ENCODE measurements at regions not wholly inside any gene's neighbourhood (a gene's known extent, or its start where the extent isn't known, plus 50 kb on each side); places are given as distances from the start of the nearest gene placed in this dataset.
"Not testable (repeated sequence)": the region's sequence is repeated elsewhere in the genome, so short reads cannot be mapped to it uniquely, and the experiment has no call there.

DNA sequence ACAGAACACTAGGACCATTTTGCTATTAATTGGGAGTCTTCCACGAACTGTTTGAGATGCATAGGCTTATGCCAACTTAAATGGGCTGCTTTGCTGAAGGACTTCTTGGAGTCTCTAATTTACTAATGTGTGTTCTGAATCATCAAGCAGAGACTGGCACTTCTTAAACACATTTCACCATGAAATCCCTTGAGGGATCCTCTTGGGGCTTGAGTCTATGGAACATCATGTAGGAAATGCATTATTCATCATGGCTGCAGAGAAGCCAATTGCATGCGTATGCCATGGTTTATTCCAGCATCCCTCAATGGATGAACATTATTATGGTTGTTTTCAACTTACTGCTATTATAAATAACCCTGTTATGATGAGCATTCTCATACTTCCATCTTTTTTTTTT lies 73.4 kb downstream of the FGD2 start:
- no peak for DNase-seq (ENCODE audit: low read depth)

DNA sequence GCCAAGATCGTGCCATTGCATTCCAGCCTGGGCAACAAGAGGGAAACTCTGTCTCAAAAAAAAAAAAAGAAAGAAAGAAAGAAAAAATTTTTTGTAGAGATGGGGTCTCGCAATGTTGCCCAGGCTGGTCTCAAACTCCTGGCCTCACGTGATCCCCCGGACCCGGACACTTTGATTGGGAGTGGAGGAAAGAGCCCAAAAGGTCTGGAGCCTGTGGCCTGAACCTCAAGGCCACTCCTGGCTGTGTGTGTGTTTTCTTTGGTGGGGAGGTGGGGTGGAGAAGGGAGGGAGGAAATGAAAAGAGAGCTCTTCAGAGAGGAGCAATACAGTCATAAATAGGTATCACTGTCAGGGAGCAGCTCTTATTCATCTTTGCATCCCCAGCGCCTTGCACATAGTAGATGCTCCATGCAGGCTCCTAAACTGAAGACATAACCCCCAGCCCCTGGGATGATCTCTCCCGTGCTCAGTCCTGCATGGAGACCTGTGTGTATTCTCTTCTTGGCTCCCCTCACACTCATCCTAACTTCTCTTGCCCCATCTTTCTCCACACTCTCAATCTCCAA lies 75.7 kb downstream of the FGD2 start:
- no peak for DNase-seq (ENCODE audit: low read depth)

DNA sequence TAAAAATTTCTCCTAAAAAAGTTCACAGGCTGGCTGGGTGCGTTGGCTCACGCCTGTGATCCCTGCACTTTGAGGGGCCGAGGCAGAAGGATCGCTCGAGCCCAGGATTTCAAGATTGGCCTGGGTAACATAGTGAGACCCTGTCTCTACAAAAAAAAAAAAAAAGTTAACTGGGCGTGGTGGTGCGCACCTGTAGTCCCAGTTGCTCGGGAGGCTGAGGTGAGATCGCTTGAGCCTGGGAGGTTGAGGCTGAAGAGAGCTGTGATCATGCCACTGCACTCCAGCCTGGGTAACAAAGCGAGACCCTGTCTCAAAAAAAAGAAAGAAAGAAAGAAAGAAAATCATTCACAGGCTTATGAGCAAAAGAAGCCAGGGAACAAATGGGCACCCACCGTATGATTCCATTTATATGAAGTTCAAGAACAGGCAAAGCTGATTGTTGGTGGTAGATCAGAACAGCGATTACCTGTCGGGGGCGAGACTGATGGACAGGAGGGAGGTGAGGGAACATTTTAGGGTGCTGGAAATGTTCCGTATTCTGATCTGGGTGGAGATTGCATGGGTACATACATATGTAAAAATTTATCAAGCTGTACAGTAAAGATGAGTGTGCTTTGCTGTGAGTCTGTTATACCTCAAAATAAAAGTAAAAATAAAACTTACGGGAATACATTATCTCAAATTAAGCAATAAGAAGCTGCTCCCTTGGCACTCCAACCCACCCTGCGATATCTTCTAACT lies 77.1 kb downstream of the FGD2 start:
- DNase-seq (ENCODE audit: low read depth): no peak

DNA sequence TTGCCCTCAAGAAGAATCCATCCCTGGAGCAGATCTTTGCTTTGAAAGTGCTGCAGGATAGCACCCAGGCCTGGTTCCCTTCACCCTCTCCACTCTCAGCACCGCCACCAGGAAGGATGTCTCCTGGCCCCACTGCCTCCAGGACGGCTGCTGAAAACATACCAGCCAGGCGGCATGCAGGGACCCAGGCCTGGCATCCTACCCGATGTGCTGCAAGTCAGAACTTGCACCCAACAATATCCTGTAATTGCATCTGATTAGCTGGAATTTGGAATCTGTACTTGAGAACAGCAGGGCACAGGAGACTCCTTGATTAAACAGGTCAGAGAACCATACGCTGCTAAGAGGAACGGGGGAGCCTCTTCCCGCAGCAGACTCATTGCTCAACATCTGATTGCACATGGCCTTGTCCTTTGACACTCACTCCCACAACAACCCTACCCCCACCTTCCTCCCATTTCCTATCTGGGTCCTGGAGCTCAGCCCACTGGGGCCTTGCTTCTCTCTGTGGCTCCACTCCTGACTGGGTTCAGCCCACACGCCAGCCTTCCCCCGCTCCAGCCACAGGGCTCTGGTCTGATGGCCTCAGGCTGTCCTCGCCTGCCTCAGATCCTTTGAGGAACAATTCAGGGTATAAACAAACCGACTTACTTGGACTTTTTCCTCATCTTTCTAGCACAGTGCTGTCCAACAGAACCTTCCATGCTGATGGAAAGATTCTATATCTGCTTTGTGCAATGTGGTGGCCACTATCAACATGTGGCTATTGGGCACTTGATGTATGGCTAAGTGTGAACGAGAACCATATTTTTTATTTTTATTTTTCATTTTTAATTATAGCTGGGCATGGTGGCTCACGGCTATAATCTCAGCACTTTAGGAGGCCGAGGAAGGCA lies 78.0 kb downstream of the FGD2 start:
- peak; percentile 86 for DNase-seq (ENCODE audit: low read depth)

DNA sequence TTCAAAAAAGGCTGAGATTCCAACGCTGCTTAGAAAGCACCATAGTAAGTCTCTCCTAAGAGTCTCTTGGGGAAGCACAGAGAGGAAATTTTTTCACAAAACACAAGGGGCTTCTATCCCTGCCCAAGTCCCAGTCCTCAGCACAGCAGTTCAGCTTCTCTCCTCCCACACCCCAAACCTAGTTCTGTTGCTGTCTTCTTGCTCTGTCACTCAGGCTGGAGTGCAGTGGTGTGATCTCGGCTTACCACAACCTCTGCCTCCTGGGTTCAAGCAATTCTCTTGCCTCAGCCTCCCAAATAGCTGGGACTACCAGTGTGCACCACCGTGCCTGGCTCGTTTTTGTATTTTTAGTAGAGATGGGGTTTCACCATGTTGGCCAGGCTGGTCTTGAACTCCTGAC lies 79.2 kb downstream of the FGD2 start:
- DNase-seq (ENCODE audit: low read depth): not testable (repeated sequence)

DNA sequence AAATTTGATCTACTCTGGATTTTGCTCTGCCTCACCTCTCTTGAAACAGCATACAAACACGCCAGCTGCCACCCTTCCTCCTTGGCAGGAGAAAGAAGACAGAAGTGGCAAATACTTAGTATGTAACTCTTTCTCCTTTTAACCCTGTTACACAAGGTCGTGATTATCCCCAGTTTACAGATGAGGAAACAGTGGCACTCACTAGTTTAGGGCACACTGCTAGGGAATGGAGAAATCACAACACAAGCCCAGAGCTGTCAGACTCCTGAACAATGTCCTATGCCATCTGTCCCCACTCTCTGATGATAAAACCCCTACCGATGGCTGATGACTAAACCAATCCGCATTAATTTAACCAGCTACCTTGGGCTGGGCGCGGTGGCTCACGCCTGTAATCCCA lies 79.7 kb downstream of the FGD2 start:
- no peak for DNase-seq (ENCODE audit: low read depth)

DNA sequence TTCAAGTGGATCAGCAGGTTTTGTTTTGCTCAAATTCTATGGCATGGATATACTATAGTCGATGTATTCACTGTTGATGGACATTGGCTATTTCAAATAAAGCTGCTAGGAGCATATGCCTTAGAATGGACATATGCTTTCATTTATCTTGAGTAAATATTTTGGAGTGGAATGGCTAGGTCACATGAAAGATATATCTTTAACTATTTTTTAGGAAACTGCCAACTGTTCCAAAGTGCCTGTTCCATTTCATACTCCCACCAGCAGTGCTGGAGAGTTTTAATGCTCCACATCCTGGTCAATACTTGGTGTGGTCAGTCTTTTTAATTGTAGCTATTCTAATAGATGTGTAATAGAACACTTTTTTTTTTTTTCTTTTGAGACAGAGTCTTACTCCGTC lies 81.1 kb upstream of the PIM1 start:
- no peak for DNase-seq (ENCODE audit: low read depth)

DNA sequence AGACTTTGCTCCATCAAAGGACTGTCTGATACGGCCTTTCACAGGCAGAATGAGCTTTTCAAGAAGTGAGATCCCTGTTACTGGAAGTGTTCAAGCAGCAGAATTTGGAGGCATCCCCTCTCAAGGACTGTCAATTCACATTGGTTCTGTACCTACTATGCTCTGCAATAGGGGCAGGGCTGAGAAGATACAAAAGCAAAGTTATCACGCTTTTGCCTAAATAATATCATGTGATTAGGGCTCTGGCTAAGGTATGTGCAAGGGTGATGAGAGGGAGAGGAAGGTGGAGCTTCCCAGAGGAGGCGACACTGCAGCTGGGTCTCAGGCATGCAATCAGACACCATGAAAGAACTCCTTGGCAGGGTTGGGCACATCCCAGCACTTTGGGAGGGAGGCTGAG lies 80.2 kb upstream of the PIM1 start:
- DNase-seq (ENCODE audit: low read depth): no peak

DNA sequence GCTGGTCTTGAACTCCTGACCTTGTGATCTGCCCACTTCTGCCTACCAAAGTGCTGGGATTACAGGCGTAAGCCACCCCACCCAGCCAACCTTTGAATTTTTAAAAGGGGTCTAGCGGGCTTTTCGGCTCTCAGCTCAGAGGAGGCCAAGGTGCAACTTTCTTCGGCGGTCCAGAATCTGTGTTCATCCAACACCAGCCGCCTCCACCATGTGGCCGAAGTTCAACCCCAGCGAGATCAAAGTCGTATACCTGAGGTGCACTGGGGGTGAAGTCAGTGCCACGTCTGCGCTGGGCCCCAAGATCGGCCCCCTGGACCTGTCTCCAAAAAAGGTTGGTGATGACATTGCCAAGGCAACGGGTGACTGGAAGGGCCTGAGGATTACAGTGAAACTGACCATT lies 78.8 kb upstream of the PIM1 start:
- DNase-seq (ENCODE audit: low read depth): not testable (repeated sequence)

DNA sequence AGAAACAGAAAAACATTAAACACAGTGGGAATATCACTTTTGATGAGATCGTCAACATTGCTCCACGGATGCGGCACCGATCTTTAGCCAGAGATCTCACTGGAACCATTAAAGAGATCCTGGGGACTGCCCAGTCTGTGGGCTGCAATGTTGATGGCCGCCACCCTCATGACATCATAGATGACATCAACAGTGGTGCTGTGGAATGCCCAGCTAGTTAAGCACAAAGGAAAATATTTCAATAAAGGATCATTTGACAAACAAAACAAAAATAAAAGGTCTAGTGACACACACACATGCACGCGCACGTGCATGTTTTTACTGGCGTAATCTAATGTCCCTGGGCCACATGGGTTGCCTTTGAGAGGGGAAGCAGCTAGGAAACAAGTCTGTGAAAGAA lies 78.4 kb upstream of the PIM1 start:
- DNase-seq (ENCODE audit: low read depth): not testable (repeated sequence)

DNA sequence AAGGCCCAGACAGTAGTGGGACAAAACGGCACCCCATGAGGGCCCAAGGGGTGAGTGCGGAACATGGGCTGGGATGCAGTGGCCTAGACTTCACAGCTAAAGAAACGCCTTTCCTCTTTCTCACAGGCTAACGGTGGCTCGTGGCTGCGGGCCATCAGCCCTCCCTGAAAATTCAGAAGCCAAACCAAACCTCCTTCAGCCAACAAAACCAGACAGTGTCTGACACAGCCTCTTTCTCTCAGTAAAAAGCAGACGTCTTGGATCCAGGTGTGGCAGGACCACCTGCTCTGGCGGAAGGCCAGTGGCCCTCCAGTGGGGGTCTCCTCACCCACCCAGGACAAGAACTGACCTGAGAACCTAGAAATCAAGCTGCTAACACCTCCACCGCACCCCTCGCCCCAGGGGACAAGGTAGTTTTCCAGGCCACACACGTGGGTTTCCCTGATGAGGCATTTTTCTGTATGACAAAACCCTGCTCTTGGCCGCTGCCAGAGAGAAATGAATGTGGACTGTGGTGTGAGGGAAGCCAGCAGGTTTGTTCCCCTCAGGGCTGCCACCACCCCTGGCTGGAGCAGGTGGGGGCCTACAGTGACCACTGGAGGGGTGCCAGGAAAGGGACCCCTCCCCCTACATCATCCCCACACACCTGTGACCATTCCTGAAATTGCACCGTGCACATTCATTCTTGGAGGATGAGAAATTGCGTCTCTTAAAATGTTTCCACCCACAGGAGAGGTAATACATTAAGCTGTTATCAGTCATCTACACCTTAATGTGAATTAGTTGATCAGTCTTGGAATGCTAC lies 76.8 kb upstream of the PIM1 start:
- DNase-seq (ENCODE audit: low read depth): no peak

DNA sequence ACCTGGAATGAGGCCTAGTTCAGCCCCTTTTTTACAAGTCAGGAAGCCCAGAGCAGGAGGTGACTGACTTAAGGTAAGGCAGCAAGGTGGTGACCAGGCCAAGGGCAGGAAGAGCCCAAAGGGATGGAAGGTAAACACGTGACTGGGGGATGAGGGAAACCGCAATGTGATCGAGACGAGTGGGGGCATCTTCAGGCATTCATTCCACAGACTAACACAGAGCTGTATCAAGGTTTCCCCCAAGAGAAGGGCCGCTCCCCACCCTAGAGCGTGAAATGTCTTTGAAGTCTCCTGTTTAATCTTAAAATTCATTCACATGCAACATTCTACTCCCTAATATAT lies 76.3 kb upstream of the PIM1 start:
- DNase-seq (ENCODE audit: low read depth): no peak

DNA sequence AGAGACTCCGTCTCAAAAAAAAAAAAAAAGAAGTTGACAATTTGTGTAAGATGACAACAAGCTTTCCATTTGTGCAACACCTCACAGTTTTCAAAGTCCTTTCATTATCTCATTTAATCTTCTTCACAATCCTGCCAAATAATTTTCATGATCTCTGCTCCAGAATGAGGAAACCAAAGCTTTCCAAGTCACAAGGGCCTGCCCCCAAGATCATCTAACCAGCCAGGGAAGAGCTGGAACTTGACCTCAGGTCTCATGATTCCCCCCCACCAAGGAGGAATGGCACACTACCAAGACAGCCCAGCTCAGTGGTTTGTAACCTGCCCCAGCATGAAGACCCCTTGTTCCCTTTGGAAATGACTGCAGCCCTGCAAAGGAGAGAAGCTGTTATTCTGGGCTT lies 74.0 kb upstream of the PIM1 start:
- no peak for DNase-seq (ENCODE audit: low read depth)

DNA sequence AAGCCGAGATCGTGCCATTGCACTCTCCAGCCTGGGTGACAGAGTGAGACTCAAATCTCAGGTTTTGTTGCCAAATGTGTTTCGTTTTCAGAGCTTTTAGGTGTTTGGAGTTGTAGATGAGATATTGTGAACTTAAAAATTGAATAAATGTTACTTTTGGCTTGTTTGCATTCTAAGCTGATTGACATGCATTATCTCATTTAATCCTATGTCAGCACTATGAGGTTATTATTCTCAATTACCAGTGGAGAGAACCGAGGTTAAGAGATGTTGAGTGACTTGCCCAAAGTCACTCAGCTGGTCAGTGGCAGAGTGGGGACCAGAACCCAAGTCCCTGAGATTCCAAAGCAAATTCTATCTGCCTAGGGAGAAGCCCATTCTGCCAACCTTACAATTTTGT lies 72.6 kb upstream of the PIM1 start:
- DNase-seq (ENCODE audit: low read depth): no peak

DNA sequence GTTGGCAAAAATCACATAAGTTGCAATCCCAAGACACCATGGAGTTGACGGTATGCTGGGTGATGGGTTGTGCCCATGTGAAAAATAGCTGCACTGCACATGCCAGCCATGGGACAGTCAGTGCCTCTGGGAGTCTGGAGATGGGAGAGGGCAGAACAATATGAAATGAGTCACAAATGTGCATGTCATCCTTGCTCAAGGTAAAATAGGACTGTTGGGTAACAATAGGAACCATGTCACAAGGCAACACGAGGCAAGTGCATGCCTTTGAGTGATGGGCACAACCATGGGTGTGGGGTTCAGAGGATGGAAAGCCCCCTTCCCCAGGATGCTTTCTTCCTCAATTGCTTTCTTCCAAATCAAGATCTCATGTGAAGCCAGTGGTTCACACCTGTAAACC lies 70.5 kb upstream of the PIM1 start:
- DNase-seq (ENCODE audit: low read depth): no peak

DNA sequence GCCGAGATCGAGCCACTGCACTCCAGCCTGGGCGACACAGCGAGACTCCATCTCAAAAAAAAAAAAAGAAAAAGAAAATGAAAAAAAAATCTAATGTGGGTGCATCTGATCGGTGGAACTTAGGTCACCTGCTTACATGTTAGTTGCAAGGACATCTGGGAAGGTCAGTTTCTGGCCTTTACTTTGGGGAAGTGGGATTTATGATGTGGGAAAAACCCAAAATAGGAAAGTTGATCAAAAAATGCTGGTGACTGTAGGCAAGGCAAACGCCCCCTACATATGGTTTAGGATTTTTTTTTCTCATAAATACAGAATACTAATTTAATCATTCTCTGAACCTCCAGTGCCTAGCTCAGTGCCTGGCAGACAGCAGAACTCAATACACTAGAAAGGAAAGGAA lies 69.2 kb upstream of the PIM1 start:
- no peak for DNase-seq (ENCODE audit: low read depth)

DNA sequence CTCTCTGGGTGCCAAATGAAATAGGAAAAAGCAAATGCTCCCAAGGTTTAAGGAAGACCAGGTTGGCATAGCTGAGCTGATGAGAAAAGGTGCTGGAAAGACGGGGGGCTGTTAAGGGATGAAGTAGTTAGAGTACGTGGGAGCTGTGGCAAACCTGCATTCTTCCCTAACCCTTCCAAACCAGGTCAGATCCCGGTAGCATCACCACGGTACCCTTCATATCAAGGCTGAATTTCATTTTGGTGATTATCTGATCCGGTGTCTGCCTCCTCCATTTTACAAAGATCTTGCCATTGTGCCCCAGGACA lies 68.0 kb upstream of the PIM1 start:
- DNase-seq (ENCODE audit: low read depth): no peak

DNA sequence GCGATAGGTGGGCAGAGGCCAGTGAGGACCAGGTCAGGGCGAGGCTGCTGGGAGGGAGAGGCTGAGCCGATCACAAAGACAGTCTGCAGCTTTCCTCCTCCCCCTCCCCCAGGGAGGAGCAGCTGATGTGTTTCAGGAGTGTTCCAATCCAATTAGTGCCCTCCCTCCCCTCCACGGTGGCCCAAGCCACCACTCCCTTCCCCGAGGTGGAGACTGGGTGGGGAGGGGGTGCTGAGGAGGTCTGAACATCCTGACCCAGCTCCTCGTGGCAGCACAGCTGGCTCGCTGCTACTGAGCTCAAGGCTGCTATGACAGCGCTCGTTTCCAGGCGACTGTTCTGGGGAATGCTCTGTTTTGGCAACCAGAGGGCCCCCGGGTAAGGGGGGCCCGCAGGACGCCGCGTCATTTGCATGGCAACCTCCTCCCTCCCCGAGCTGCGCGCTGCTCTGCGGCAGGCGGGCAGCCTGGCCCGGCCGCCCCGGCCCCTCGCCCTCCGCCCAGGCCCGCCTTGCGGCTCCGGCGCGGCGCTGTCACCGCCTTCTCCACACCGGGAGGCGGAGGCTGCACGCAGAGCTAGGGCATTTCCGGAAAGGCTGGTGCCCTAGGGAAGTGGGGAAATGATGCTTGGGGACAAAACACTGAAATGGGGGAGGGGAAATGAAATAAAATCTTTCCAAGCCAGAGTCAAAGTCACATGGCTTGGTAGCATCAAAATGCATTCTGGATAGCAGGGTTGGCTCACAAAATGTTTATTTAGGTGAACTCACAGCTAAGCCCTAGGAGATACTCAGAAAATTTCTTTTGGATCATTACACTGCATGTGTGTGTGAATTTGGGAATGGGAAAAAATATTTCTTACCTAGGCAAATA lies 67.4 kb upstream of the PIM1 start:
- peak; percentile 69 for DNase-seq (ENCODE audit: low read depth)

DNA sequence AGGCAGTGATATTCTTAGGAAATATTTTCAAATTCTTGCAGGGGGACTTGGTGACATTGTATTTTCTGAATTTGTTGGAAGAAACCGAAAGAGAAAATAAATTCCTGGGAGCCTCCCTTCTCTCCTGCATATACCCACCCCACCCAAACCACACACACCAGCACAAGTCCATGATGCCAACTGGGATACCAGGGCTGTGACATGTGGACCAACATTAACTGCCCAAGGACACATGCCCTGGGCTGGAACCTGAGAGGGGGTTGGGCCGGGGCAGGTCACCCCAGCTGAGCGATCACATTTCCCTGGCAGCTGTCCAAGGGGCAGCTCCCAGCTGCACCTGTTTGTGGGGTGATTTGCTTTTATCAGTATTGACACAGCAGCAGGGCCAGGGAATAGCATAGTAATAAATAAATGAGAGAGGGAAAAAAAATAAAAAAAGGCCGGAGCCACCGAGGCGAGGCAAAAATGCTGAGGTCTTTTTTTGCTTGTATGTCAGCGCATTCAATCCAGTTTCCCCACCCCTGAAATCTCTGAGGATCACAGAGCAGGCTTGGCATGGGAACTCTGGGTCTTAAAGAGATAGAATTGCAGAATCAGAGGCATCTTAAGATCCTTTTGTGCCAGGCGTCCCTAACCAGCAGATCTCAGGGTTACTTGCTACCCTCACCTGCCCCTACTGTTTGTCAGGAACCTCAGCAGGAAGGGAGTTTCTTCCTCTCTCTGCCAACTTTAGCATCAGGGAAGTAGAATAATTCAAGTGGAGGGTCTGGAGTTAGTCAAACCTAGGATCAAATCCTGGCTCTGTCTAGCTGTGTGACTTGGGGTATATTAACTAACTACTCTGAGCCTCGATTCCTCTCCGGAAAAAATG lies 66.5 kb upstream of the PIM1 start:
- DNase-seq (ENCODE audit: low read depth): peak; percentile 50

DNA sequence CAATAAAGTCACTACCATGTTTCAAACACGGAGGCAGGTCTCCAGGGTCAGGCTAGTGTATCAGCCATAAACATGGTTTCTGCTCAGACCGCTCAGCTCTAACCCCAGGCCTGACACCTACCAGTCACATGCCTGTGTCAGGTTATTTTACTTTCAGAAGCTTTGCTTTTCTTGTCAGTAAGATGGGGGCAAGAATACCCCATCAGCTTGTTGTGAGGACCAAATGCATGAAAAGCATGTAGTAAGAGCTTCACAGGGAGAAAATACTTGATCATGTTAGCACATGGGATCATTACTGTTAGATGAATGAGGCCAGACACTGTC lies 65.2 kb upstream of the PIM1 start:
- no peak for DNase-seq (ENCODE audit: low read depth)

Data from CMK (cell line).